IMR-90 (cell line): ENCODE measurements at regions not wholly inside any gene's neighbourhood (a gene's known extent, or its start where the extent isn't known, plus 50 kb on each side); places are given as distances from the start of the nearest gene placed in this dataset.

Experiments
- ATAC-seq: fragments of 200-7000 bp; cut with Tn5 transposase; 2 replicates; pipeline ENCODE4 v1.9.1; 2020; ENCODE audit warnings: low read depth, mild to moderate bottlenecking, moderate library complexity
- BruUV-seq: library from RNA; stranded (reverse); fragments of 400-500 nt; replicated peaks from 2 replicates; lab custom pipeline; 2021; lab: Mats Ljungman, UMichigan
- CTCF ChIA-PET: fragments of 300-600 bp; formaldehyde crosslinking; extraction: SDS; loops from one replicate; lab custom pipeline; 2021; ENCODE audit warnings: antibody characterized with exemption; lab: Yijun Ruan, JAX
- POLR2A ChIA-PET: fragments of 300-600 bp; sonication (Branson Sonifier 250); formaldehyde crosslinking; loops from one replicate; lab custom pipeline; 2022; ENCODE audit warnings: antibody characterized with exemption; ENCODE audit not compliant: unreplicated experiment; lab: Charles Lee
- DNase-seq: peaks from one replicate; pipeline ENCODE4 v3.0.0; 2013
- H2AFZ ChIP-seq: replicated peaks from 2 replicates; pipeline ENCODE3; 2013; ENCODE audit warnings: low read length, mild to moderate bottlenecking; ENCODE audit not compliant: poor library complexity
- H2AK5ac ChIP-seq: 2 replicates; pipeline ENCODE4 v1.6.1; 2013; ENCODE audit warnings: low read depth, low read length, inconsistent platforms
- H2AK9ac ChIP-seq: replicated peaks from 2 replicates; pipeline ENCODE3; 2013; ENCODE audit warnings: mild to moderate bottlenecking, low read depth, low read length, moderate library complexity; ENCODE audit not compliant: poor library complexity
- H2BK120ac ChIP-seq: 2 replicates; pipeline ENCODE4 v1.6.1; 2013; ENCODE audit warnings: low read depth, low read length, inconsistent platforms
- H2BK15ac ChIP-seq: 3 replicates; pipeline ENCODE4 v1.6.1; 2013; ENCODE audit warnings: low read depth, low read length, inconsistent platforms
- H2BK20ac ChIP-seq: 2 replicates; pipeline ENCODE4 v1.6.1; 2013; ENCODE audit warnings: low read depth, mild to moderate bottlenecking, inconsistent platforms, low read length, moderate library complexity
- H2BK5ac ChIP-seq: 2 replicates; pipeline ENCODE4 v1.6.1; 2013; ENCODE audit warnings: mild to moderate bottlenecking, low read depth, low read length, inconsistent platforms; ENCODE audit not compliant: poor library complexity, severe bottlenecking
- H3K14ac ChIP-seq: replicated peaks from 2 replicates; pipeline ENCODE4 v1.6.1; 2013; ENCODE audit warnings: low read depth, low read length, inconsistent platforms
- H3K18ac ChIP-seq: 2 replicates; pipeline ENCODE4 v1.6.1; 2013; ENCODE audit warnings: low read depth, low read length, control low read depth
- H3K23ac ChIP-seq: 2 replicates; pipeline ENCODE4 v1.6.1; 2013; ENCODE audit warnings: low read depth, low read length, inconsistent platforms
- H3K27ac ChIP-seq: 2 replicates; pipeline ENCODE4 v1.5.1; 2013; ENCODE audit warnings: mild to moderate bottlenecking, control low read depth, low read length; ENCODE audit not compliant: insufficient read depth
- H3K27me3 ChIP-seq: 2 replicates; pipeline ENCODE4 v1.6.1; 2013; ENCODE audit warnings: low read length; ENCODE audit not compliant: control insufficient read depth, insufficient read depth
- H3K36me3 ChIP-seq: 2 replicates; pipeline ENCODE4 v1.6.1; 2013; ENCODE audit warnings: low read length, mixed read lengths; ENCODE audit not compliant: control insufficient read depth, insufficient read depth
- H3K4ac ChIP-seq: 2 replicates; pipeline ENCODE4 v1.6.1; 2013; ENCODE audit warnings: low read depth, low read length, inconsistent platforms
- H3K4me1 ChIP-seq: 2 replicates; pipeline ENCODE4 v1.6.1; 2013; ENCODE audit warnings: low read length, mixed read lengths; ENCODE audit not compliant: control insufficient read depth, insufficient read depth
- H3K4me2 ChIP-seq: 2 replicates; pipeline ENCODE4 v1.6.1; 2013; ENCODE audit warnings: low read depth, mild to moderate bottlenecking, control low read depth, low read length, moderate library complexity
- H3K4me3 ChIP-seq: 2 replicates; pipeline ENCODE4 v1.5.1; 2013; ENCODE audit warnings: low read depth, mild to moderate bottlenecking, control low read depth, low read length, moderate library complexity; ENCODE audit not compliant: insufficient read depth
- H3K56ac ChIP-seq: 2 replicates; pipeline ENCODE4 v1.6.1; 2013; ENCODE audit warnings: low read length, inconsistent platforms; ENCODE audit not compliant: insufficient read depth; ENCODE audit errors: extremely low read depth
- H3K79me1 ChIP-seq, 2 experiments: 2 replicates each; pipeline ENCODE4 v1.6.1; 2013; ENCODE audit warnings: low read length in 2 of 2, inconsistent platforms in 1 of 2, low read depth in 1 of 2
- H3K9ac ChIP-seq: 2 replicates; pipeline ENCODE4 v1.6.1; 2013; ENCODE audit warnings: low read depth, low read length, control low read depth
- H3K9me1 ChIP-seq: 2 replicates; pipeline ENCODE4 v1.6.1; 2013; ENCODE audit warnings: low read length, inconsistent platforms; ENCODE audit not compliant: insufficient read depth
- H3K9me3 ChIP-seq: 2 replicates; pipeline ENCODE4 v1.6.1; 2013; ENCODE audit warnings: low read length; ENCODE audit not compliant: control insufficient read depth, insufficient read depth
- H4K20me1 ChIP-seq: 2 replicates; pipeline ENCODE4 v1.6.1; 2013; ENCODE audit warnings: low read length, inconsistent platforms; ENCODE audit not compliant: insufficient read depth
- H4K5ac ChIP-seq: 2 replicates; pipeline ENCODE4 v1.6.1; 2013; ENCODE audit warnings: mild to moderate bottlenecking, low read depth, low read length, control low read depth
- H4K8ac ChIP-seq, 2 experiments: 2 replicates each; pipeline ENCODE4 v1.6.1; 2013; ENCODE audit warnings: low read depth in 2 of 2, low read length in 2 of 2, control low read depth in 1 of 2, inconsistent platforms in 1 of 2
- H4K91ac ChIP-seq: 2 replicates; pipeline ENCODE4 v1.6.1; 2013; ENCODE audit warnings: low read depth, low read length, inconsistent platforms; ENCODE audit not compliant: insufficient read depth
- BHLHE40 ChIP-seq: fragments of 150-350 bp; IDR thresholded peaks from 2 replicates; pipeline ENCODE4 v1.6.1; 2016; ENCODE audit warnings: mild to moderate bottlenecking, low read depth, low read length
- CEBPB ChIP-seq: IDR thresholded peaks from 2 replicates; pipeline ENCODE4 v1.6.1; 2012; ENCODE audit warnings: low read depth, low read length, improper control_type of control experiment
- CHD1 ChIP-seq: IDR thresholded peaks from 2 replicates; pipeline ENCODE4 v1.6.1; 2012; ENCODE audit warnings: low read depth, low read length, improper control_type of control experiment
- FOS ChIP-seq: fragments of 150-350 bp; IDR thresholded peaks from 2 replicates; pipeline ENCODE4 v1.6.1; 2016; ENCODE audit warnings: low read depth, low read length
- MAFK ChIP-seq: IDR thresholded peaks from 2 replicates; pipeline ENCODE4 v1.6.1; 2012; ENCODE audit warnings: low read depth, low read length, improper control_type of control experiment
- MAZ ChIP-seq: IDR thresholded peaks from 2 replicates; pipeline ENCODE4 v1.6.1; 2012; ENCODE audit warnings: low read depth, mild to moderate bottlenecking, low read length, improper control_type of control experiment, moderate library complexity, borderline replicate concordance
- MXI1 ChIP-seq: IDR thresholded peaks from 2 replicates; pipeline ENCODE4 v1.6.1; 2012; ENCODE audit warnings: low read depth, mild to moderate bottlenecking, low read length, moderate library complexity, borderline replicate concordance
- NFE2L2 ChIP-seq: fragments of 150-350 bp; IDR thresholded peaks from 2 replicates; pipeline ENCODE4 v1.6.1; 2016; ENCODE audit warnings: low read depth, mild to moderate bottlenecking, low read length
- POLR2A ChIP-seq: IDR thresholded peaks from 2 replicates; pipeline ENCODE4 v1.6.1; 2012; ENCODE audit warnings: mild to moderate bottlenecking, low read depth, low read length
- RAD21 ChIP-seq: IDR thresholded peaks from 2 replicates; pipeline ENCODE4 v1.6.1; 2012; ENCODE audit warnings: low read length, improper control_type of control experiment
- RCOR1 ChIP-seq: IDR thresholded peaks from 2 replicates; pipeline ENCODE4 v1.6.1; 2012; ENCODE audit warnings: mild to moderate bottlenecking, low read length, improper control_type of control experiment; ENCODE audit not compliant: insufficient replicate concordance
- RFX5 ChIP-seq: IDR thresholded peaks from 2 replicates; pipeline ENCODE4 v1.8.0; 2012; ENCODE audit warnings: low read depth, mild to moderate bottlenecking, low read length, moderate library complexity
- SMC3 ChIP-seq: fragments of 150-350 bp; IDR thresholded peaks from 2 replicates; pipeline ENCODE4 v1.6.1; 2016; ENCODE audit warnings: low read depth, mild to moderate bottlenecking, antibody characterized with exemption, low read length, moderate library complexity
- WGBS, 2 experiments: methylation state at CpG; one replicate each; pipeline versions ENCODE4 v1.1.5 to v1.1.7; 2013; ENCODE audit warnings: missing lambda C conversion rate in 2 of 2; ENCODE audit not compliant: insufficient read length in 1 of 2; ENCODE audit errors: extremely low coverage in 2 of 2; 5-methylcytosine and 5-hydroxymethylcytosine counted together
- dilution Hi-C: fragments of 300-500 bp; cut with HindIII; formaldehyde crosslinking; loops from one replicate; pipeline ENCODE4 v1.14.3; 2018; ENCODE audit warnings: low sequenced_read_pairs; ENCODE audit not compliant: unreplicated experiment
- in situ Hi-C: fragments of 300-500 bp; cut with MboI; formaldehyde crosslinking; loops from 3 replicates; pipeline ENCODE4 v1.14.3; 2019; ENCODE audit warnings: low sequenced_read_pairs, inconsistent platforms, mixed read lengths
- intact Hi-C: fragments of 100-400 bp; cut with micrococcal nuclease; formaldehyde crosslinking; loops from 2 replicates; pipeline ENCODE4 v1.10.0; 2022
- TF ChIP-seq, protein P1 (sequence below): fragments of 150-350 bp; IDR thresholded peaks from 2 replicates; pipeline ENCODE4 v1.6.1; 2016; ENCODE audit warnings: low read depth, mild to moderate bottlenecking, low read length, moderate library complexity, borderline replicate concordance
- TF ChIP-seq, protein P2 (sequence below): conservative IDR thresholded peaks from 2 replicates; pipeline ENCODE4 v1.5.1; 2012; ENCODE audit warnings: mild to moderate bottlenecking, low read depth, low read length, improper control_type of control experiment
- TF ChIP-seq, protein P3 (sequence below): fragments of 150-350 bp; IDR thresholded peaks from 2 replicates; pipeline ENCODE4 v1.6.1; 2017; ENCODE audit warnings: mild to moderate bottlenecking, antibody characterized with exemption, low read length, low read depth

DNA sequence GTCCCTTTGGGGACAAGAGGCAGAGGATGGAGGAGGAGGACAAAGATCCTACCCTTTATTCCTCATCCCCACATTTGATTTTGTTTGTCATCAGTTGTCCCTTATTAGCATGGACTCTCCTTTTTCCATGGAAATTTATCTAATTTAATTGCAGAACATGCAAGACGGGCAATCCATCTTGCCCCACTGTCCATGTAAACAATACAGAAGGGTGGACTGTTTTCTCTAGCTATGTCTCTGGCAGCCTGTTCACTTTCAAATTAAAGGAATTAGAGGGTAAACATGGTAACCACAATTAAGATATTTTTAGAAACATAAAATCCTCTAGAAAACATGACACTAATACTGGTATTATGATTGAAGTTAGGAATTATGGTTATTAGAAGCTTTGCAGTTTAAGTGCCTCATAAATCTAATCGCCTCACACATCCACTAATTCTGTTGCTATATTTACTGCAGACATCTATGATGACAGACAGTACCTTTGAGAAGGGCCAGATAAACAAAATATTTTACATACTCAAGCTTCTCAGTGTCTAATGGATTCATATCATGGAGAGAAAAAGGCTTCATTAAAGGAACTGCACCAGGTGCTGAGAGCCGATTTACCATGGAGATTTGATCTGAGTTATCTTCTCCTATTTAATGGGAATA, 215.5 kb downstream of the LNPK start:
- Histone ChIP-seq H2BK5ac (no peak overlapping the region), H2BK15ac (no peak overlapping the region), H3K27me3 (no peaks in the 10 kb centered on the region), H3K4me3 (no peak overlapping the region), H3K9me1 (no peaks in the 10 kb centered on the region), H3K79me1 (no peaks in the 10 kb centered on the region), H4K8ac (no peak overlapping the region), H3K18ac (no peak overlapping the region), H3K4me1 (no peaks in the 10 kb centered on the region), H3K9ac (no peak overlapping the region), H3K4ac (no peak overlapping the region), H2AK9ac (no peak overlapping the region), H3K9me3 (no peaks in the 10 kb centered on the region), H2AK5ac (no peak overlapping the region), H3K36me3 (no peaks in the 10 kb centered on the region), H3K56ac (no peak overlapping the region), H3K27ac (no peak overlapping the region), H3K4me2 (no peak overlapping the region), H3K23ac (no peak overlapping the region), H4K20me1 (no peaks in the 10 kb centered on the region), H2AFZ (no peak overlapping the region), H2BK20ac (no peak overlapping the region), H4K5ac (no peak overlapping the region), H4K91ac (no peak overlapping the region), H2BK120ac (no peak overlapping the region), H3K14ac (no peak overlapping the region)
- no TSS peak for BruUV-seq
- no peak for ATAC-seq
- WGBS, 2 experiments = 80% methylated on average over 1 of the region's 3 CpGs; no CpG with 5 or more reads in 1 of the 2 experiments
- dilution Hi-C loops (no loop called here), intact Hi-C loops (no loop called here), in situ Hi-C loops (no loop called here)
- CTCF ChIA-PET = no interaction called here
- POLR2A ChIA-PET = no interaction called here
- TF ChIP-seq MXI1 (no peak), MAZ (no peak), RAD21 (no peak), CEBPB (no peak), MAFK (no peak), FOS (no peak), BHLHE40 (no peak), NFE2L2 (no peak), POLR2A (no peak), CHD1 (no peak), RCOR1 (no peak), SMC3 (no peak), RFX5 (no peak)
- TF ChIP-seq, protein P1, sequence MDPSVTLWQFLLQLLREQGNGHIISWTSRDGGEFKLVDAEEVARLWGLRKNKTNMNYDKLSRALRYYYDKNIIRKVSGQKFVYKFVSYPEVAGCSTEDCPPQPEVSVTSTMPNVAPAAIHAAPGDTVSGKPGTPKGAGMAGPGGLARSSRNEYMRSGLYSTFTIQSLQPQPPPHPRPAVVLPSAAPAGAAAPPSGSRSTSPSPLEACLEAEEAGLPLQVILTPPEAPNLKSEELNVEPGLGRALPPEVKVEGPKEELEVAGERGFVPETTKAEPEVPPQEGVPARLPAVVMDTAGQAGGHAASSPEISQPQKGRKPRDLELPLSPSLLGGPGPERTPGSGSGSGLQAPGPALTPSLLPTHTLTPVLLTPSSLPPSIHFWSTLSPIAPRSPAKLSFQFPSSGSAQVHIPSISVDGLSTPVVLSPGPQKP = no peak
- TF ChIP-seq, protein P2, sequence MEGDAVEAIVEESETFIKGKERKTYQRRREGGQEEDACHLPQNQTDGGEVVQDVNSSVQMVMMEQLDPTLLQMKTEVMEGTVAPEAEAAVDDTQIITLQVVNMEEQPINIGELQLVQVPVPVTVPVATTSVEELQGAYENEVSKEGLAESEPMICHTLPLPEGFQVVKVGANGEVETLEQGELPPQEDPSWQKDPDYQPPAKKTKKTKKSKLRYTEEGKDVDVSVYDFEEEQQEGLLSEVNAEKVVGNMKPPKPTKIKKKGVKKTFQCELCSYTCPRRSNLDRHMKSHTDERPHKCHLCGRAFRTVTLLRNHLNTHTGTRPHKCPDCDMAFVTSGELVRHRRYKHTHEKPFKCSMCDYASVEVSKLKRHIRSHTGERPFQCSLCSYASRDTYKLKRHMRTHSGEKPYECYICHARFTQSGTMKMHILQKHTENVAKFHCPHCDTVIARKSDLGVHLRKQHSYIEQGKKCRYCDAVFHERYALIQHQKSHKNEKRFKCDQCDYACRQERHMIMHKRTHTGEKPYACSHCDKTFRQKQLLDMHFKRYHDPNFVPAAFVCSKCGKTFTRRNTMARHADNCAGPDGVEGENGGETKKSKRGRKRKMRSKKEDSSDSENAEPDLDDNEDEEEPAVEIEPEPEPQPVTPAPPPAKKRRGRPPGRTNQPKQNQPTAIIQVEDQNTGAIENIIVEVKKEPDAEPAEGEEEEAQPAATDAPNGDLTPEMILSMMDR = no peak
- TF ChIP-seq, protein P3, sequence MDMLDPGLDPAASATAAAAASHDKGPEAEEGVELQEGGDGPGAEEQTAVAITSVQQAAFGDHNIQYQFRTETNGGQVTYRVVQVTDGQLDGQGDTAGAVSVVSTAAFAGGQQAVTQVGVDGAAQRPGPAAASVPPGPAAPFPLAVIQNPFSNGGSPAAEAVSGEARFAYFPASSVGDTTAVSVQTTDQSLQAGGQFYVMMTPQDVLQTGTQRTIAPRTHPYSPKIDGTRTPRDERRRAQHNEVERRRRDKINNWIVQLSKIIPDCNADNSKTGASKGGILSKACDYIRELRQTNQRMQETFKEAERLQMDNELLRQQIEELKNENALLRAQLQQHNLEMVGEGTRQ = no peak
- DNase-seq = no peak
